ENCODE measurements at regions not wholly inside any gene's neighbourhood (a gene's known extent, or its start where the extent isn't known, plus 50 kb on each side); places are given as distances from the start of the nearest gene placed in this dataset.

- Histone ChIP-seq H3K27me3 (ENCODE audit: insufficient read depth, low read length) (no peaks in the 10 kb centered on the region), H3K79me2 (ENCODE audit: control insufficient read depth, insufficient read depth, low read length, unreplicated experiment) (no peaks in the 10 kb centered on the region), H3K4me3 (ENCODE audit: low read depth, low read length) (no peak overlapping the region), H3K4me1 (ENCODE audit: control insufficient read depth, insufficient read depth, low read length, unreplicated experiment) (no peaks in the 10 kb centered on the region), H3K27ac (ENCODE audit: low read depth, low read length) (no peak overlapping the region), H2AFZ (ENCODE audit: low read length, unreplicated experiment) (no peak overlapping the region), H3K36me3 (ENCODE audit: insufficient read depth, low read length) (no peaks in the 10 kb centered on the region)
These were observed 290.9 kb upstream of the FAM78B start for GRCh38 chr1:166457700-166458099.

DNA sequence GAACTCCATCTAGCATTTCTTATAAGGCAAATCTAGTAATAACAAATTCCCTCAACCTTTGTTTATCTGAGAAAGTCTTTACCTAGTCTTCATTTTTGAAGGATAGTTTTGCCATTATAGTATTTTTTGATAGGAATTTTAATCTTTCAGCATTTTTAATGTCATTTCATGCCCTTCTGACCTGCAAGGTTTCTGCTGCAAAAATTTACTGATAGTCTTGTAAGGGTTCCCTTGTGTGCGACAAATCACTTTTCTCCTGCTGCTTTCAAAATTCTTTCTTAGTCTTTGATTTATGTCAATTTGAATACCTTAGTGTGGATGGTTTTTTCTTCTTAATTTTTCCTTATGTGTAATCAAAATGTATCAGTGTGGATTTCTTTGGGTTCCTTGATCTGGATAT, 297.5 kb upstream of the FAM78B start:
- H3K36me3 ChIP-seq (ENCODE audit: insufficient read depth, low read length): no peaks in the 10 kb centered on the region
- H3K79me2 ChIP-seq (ENCODE audit: control insufficient read depth, insufficient read depth, low read length, unreplicated experiment): no peaks in the 10 kb centered on the region
- H3K4me3 ChIP-seq (ENCODE audit: low read depth, low read length): no peak overlapping the region
- no peak overlapping the region for H2AFZ ChIP-seq (ENCODE audit: low read length, unreplicated experiment)
- H3K27ac ChIP-seq (ENCODE audit: low read depth, low read length): no peak overlapping the region
- no peaks in the 10 kb centered on the region for H3K27me3 ChIP-seq (ENCODE audit: insufficient read depth, low read length)
- no peaks in the 10 kb centered on the region for H3K4me1 ChIP-seq (ENCODE audit: control insufficient read depth, insufficient read depth, low read length, unreplicated experiment)

GRCh38 chr1:166470014-166470413, 303.2 kb upstream of the FAM78B start:
- H3K36me3 ChIP-seq (ENCODE audit: insufficient read depth, low read length): no peaks in the 10 kb centered on the region
- H3K27me3 ChIP-seq (ENCODE audit: insufficient read depth, low read length): no peaks in the 10 kb centered on the region
- no peak overlapping the region for H3K4me3 ChIP-seq (ENCODE audit: low read depth, low read length)
- no peaks in the 10 kb centered on the region for H3K79me2 ChIP-seq (ENCODE audit: control insufficient read depth, insufficient read depth, low read length, unreplicated experiment)
- H2AFZ ChIP-seq (ENCODE audit: low read length, unreplicated experiment): no peak overlapping the region
- H3K4me1 ChIP-seq (ENCODE audit: control insufficient read depth, insufficient read depth, low read length, unreplicated experiment): no peaks in the 10 kb centered on the region
- H3K27ac ChIP-seq (ENCODE audit: low read depth, low read length): no peak overlapping the region

- H2AFZ ChIP-seq (ENCODE audit: low read length, unreplicated experiment): no peak overlapping the region
- H3K27me3 ChIP-seq (ENCODE audit: insufficient read depth, low read length): no peaks in the 10 kb centered on the region
- no peaks in the 10 kb centered on the region for H3K4me1 ChIP-seq (ENCODE audit: control insufficient read depth, insufficient read depth, low read length, unreplicated experiment)
- H3K79me2 ChIP-seq (ENCODE audit: control insufficient read depth, insufficient read depth, low read length, unreplicated experiment): no peaks in the 10 kb centered on the region
- H3K27ac ChIP-seq (ENCODE audit: low read depth, low read length): no peak overlapping the region
- H3K4me3 ChIP-seq (ENCODE audit: low read depth, low read length): no peak overlapping the region
- no peaks in the 10 kb centered on the region for H3K36me3 ChIP-seq (ENCODE audit: insufficient read depth, low read length)
These were observed 303.6 kb upstream of the FAM78B start for GRCh38 chr1:166470441-166470840.

DNA sequence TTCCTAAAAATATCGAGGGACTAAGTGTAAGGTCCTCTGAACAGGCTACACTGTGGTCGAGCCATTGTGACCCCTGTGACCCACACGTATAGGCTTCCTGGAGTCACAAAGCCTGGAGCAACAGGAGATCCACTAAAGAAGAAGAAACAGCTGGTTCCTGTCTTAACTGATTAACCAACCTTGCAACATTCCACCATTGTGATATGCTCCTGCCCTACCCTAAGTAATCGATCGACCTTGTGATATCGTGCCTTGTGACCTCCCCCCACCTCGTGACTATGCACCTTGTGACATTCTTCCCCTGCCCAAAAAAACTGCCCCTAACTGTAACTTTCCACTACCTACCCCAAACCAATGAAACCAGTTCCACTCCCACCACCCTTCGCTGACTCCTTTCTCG, 304.6 kb upstream of the FAM78B start:
- Histone ChIP-seq H3K4me3 (ENCODE audit: low read depth, low read length) (no peak overlapping the region), H3K27ac (ENCODE audit: low read depth, low read length) (no peak overlapping the region), H3K36me3 (ENCODE audit: insufficient read depth, low read length) (no peaks in the 10 kb centered on the region), H3K27me3 (ENCODE audit: insufficient read depth, low read length) (no peaks in the 10 kb centered on the region), H3K4me1 (ENCODE audit: control insufficient read depth, insufficient read depth, low read length, unreplicated experiment) (no peaks in the 10 kb centered on the region), H2AFZ (ENCODE audit: low read length, unreplicated experiment) (no peak overlapping the region), H3K79me2 (ENCODE audit: control insufficient read depth, insufficient read depth, low read length, unreplicated experiment) (no peaks in the 10 kb centered on the region)

DNA sequence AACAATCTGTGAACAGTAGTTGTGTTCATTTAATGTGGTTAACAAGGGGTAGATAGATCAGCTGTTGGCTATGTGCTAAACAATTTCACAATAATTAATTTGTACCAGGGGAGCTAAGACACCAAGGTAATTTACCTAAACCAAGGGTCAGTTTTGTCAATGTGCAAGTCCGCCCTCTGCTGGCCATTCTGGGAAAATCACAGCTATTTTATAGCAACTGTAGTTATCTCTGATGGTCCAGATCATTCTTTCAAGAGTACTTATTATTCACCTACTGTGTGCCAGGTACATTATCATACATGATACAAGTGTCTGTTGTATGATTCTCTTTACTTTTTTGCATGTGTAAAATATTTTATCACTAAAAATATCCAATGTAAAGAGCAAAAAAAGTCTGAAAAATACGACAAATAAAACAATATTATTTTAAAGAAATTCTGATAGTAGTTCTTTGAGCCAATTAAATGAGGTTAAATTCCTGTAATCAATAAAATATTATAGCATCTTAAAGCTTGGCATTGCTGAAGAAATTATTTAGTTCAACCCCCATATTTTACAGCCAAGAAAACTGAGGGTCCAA, 312.3 kb upstream of the FAM78B start:
- Histone ChIP-seq H3K4me1 (ENCODE audit: control insufficient read depth, insufficient read depth, low read length, unreplicated experiment) (no peaks in the 10 kb centered on the region), H3K4me3 (ENCODE audit: low read depth, low read length) (no peak overlapping the region), H2AFZ (ENCODE audit: low read length, unreplicated experiment) (no peak overlapping the region), H3K27me3 (ENCODE audit: insufficient read depth, low read length) (peaks cover 16% of the 10 kb centered on the region), H3K79me2 (ENCODE audit: control insufficient read depth, insufficient read depth, low read length, unreplicated experiment) (no peaks in the 10 kb centered on the region), H3K27ac (ENCODE audit: low read depth, low read length) (no peak overlapping the region), H3K36me3 (ENCODE audit: insufficient read depth, low read length) (no peaks in the 10 kb centered on the region)

DNA sequence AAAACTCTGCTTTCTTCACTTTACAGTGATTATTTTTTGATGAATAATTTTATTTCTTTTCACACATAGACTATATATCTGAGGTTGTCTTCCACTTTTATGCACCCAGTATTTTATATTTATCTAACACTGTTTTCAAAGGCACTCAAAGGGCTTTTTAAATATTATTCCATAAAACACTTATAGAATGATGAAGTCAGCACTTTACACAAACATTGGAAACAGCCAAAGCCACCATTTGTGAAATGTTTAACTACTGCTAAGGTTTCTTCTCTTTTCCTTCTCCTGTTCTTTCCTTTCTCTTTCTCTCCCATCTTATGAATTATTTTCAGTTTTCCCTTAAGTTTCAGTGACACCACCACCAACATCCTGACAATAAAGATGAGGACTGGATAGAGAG, 317.7 kb upstream of the FAM78B start:
- H3K4me3 ChIP-seq (ENCODE audit: low read depth, low read length): no peak overlapping the region
- H3K4me1 ChIP-seq (ENCODE audit: control insufficient read depth, insufficient read depth, low read length, unreplicated experiment): no peaks in the 10 kb centered on the region
- H3K79me2 ChIP-seq (ENCODE audit: control insufficient read depth, insufficient read depth, low read length, unreplicated experiment): no peaks in the 10 kb centered on the region
- no peak overlapping the region for H2AFZ ChIP-seq (ENCODE audit: low read length, unreplicated experiment)
- H3K27me3 ChIP-seq (ENCODE audit: insufficient read depth, low read length): peaks cover 16% of the 10 kb centered on the region
- H3K27ac ChIP-seq (ENCODE audit: low read depth, low read length): no peak overlapping the region
- no peaks in the 10 kb centered on the region for H3K36me3 ChIP-seq (ENCODE audit: insufficient read depth, low read length)

DNA sequence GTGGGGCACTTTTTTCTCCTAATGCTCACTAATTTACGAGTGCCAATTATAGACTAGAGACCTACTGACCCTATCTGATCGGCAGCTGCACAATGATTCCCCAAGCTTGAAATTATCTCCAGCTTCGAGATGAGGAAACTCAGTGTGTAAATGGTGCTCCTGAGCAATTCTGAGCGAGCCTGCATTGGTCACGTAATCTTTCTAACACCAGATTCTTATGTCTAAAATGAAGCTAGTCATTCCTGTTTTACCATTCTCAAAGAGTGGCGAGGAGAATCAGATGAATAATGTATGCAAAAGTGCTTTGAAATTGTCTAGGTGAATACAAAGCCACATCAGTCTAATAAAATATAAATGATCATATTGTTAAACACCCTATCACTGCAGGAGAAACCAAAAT, 318.1 kb upstream of the FAM78B start:
- Histone ChIP-seq H3K79me2 (ENCODE audit: control insufficient read depth, insufficient read depth, low read length, unreplicated experiment) (no peaks in the 10 kb centered on the region), H3K36me3 (ENCODE audit: insufficient read depth, low read length) (no peaks in the 10 kb centered on the region), H3K4me1 (ENCODE audit: control insufficient read depth, insufficient read depth, low read length, unreplicated experiment) (no peaks in the 10 kb centered on the region), H3K27me3 (ENCODE audit: insufficient read depth, low read length) (peaks cover 16% of the 10 kb centered on the region), H3K4me3 (ENCODE audit: low read depth, low read length) (no peak overlapping the region), H2AFZ (ENCODE audit: low read length, unreplicated experiment) (no peak overlapping the region), H3K27ac (ENCODE audit: low read depth, low read length) (no peak overlapping the region)

DNA sequence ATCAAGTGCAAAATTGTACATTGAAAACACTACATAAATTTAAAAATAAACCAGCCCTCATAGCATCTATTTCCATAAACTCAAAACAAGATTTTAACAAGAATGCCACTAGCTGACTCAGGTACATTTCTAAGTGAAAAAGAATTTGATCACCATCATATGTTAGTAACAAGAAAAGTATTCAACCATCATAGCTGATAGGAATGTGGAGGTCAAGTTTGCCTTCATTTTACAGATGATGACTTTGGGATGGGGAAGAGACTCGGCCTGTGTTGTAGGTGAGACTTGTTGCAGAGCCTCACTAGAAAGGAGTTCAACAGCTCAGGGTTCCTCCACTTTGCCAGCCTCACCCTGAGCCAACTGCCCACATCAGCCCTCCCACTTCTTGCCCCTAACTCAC, 318.8 kb upstream of the FAM78B start:
- H3K4me1 ChIP-seq (ENCODE audit: control insufficient read depth, insufficient read depth, low read length, unreplicated experiment): no peaks in the 10 kb centered on the region
- H3K79me2 ChIP-seq (ENCODE audit: control insufficient read depth, insufficient read depth, low read length, unreplicated experiment): no peaks in the 10 kb centered on the region
- H2AFZ ChIP-seq (ENCODE audit: low read length, unreplicated experiment): no peak overlapping the region
- H3K27ac ChIP-seq (ENCODE audit: low read depth, low read length): no peak overlapping the region
- no peak overlapping the region for H3K4me3 ChIP-seq (ENCODE audit: low read depth, low read length)
- no peaks in the 10 kb centered on the region for H3K36me3 ChIP-seq (ENCODE audit: insufficient read depth, low read length)
- peaks cover 16% of the 10 kb centered on the region for H3K27me3 ChIP-seq (ENCODE audit: insufficient read depth, low read length)

DNA sequence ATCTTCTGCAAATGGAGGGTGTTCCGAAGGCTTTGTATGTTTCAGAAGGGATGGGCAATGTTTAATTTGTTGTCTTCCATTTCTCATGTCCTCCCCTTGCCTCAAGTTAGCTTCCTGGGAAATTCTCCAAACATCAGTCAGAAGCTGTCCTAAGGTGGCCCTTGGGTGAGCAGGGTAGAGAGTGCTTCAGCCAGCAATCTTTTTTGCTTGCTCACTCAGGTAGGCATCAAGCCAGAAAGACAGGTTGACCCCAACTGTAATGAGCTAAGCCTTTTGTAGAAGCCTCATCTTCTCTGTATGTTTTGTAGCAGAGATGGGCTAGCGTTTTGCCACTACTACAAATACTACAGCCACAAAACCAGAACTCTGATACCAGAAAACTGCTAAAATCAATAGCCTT, 321.5 kb upstream of the FAM78B start:
- no peak overlapping the region for H3K27ac ChIP-seq (ENCODE audit: low read depth, low read length)
- no peaks in the 10 kb centered on the region for H3K36me3 ChIP-seq (ENCODE audit: insufficient read depth, low read length)
- H3K4me3 ChIP-seq (ENCODE audit: low read depth, low read length): no peak overlapping the region
- peaks cover 2% of the 10 kb centered on the region; the same call in 1 of the 2 replicates for H3K27me3 ChIP-seq (ENCODE audit: insufficient read depth, low read length)
- no peaks in the 10 kb centered on the region for H3K79me2 ChIP-seq (ENCODE audit: control insufficient read depth, insufficient read depth, low read length, unreplicated experiment)
- no peak overlapping the region for H2AFZ ChIP-seq (ENCODE audit: low read length, unreplicated experiment)
- no peaks in the 10 kb centered on the region for H3K4me1 ChIP-seq (ENCODE audit: control insufficient read depth, insufficient read depth, low read length, unreplicated experiment)

- no peaks in the 10 kb centered on the region for H3K4me1 ChIP-seq (ENCODE audit: control insufficient read depth, insufficient read depth, low read length, unreplicated experiment)
- no peaks in the 10 kb centered on the region for H3K79me2 ChIP-seq (ENCODE audit: control insufficient read depth, insufficient read depth, low read length, unreplicated experiment)
- H3K4me3 ChIP-seq (ENCODE audit: low read depth, low read length): peak overlapping the region; percentile 59; the same call in 1 of the 2 replicates
- H2AFZ ChIP-seq (ENCODE audit: low read length, unreplicated experiment): no peak overlapping the region
- H3K27ac ChIP-seq (ENCODE audit: low read depth, low read length): no peak overlapping the region
- H3K36me3 ChIP-seq (ENCODE audit: insufficient read depth, low read length): no peaks in the 10 kb centered on the region
- no peaks in the 10 kb centered on the region for H3K27me3 ChIP-seq (ENCODE audit: insufficient read depth, low read length)
These were observed 322.5 kb upstream of the FAM78B start for GRCh38 chr1:166489356-166489669.

Measured in ACC112 (cell line).